HG03378 (cell line): ENCODE measurements at regions not wholly inside any gene's neighbourhood (a gene's known extent, or its start where the extent isn't known, plus 50 kb on each side); places are given as distances from the start of the nearest gene placed in this dataset.
"Not testable (repeated sequence)": the region's sequence is repeated elsewhere in the genome, so short reads cannot be mapped to it uniquely, and the experiment has no call there.

Experiments
- ATAC-seq: cut with Tn5 transposase; IDR thresholded peaks from one replicate; pipeline ENCODE4 v1.9.1; 2021; ENCODE audit warnings: mild to moderate bottlenecking, moderate library complexity; ENCODE audit not compliant: unreplicated experiment

DNA sequence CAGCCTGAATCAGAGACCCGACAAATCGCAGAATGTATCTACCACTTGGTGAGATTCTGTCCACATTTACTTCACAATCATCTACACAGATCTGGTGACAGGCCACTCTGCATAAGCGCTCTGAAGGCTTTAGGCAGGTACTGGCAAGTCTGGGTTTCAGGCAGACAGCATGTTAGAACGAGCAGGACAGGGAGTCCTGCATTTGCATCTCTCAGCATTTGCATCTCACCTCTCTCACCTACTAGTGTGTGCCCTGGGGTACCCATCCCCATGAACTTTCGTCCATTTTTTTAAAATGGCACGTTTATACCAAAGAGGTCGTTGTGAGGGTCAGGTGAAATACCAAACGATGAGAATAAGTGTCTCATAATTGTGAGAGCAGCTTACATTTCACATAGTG is 108.2 kb downstream of the SPATA31A1 start:
- ATAC-seq, result peak; percentile 34

DNA sequence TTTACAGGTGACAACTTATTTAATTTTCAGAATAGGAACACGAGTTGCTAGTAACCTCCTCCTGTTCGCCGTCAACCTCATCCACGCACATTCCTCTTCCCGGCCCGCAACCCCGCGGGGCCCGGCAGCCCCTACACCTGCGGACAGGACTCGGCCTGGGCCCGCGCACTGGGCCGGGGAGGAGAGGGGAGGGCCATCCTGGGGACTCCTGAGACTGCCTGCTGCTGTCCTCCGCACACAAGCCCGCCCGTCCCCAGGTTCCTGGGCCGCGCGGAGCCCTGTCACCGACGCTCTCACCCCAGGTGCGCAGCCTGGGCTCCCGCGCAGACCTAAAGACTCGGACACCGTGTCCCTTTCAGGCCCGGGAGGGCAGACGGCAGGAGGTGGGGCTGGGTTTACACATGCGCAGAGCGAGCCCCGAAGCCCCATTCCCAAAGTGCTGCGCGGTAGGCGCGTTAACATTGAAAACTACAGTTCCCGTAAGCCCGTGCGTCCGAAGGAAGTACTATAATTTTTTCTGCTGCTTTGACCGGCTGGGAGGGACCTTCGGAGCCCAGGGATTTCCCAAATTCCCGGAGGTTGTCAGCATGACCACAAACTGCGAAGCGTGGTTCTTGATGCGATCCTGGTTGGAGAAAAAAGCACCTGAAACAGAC is 108.8 kb downstream of the SPATA31A1 start:
- ATAC-seq, result peak; percentile 97

DNA sequence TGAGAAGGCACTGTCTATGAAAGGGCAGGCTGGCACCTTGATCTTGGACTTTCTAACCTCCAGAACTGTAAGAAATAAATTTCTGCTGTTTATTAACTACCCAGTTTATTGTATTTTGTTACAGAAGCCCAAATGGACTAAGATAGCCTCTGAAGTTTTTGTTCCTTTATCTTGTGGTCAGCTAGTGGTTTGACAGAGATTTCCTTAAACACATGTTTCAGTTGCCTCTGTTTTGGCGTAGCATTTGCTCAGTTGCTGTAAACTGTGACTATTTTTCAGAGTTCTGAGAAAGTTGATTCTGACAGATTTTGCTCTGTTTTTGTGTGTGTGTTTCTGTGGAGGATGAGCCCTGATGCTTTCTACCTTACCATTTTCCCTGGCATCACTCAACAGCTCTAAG is 119.0 kb downstream of the SPATA31A1 start:
- ATAC-seq, result peak; percentile 99

GRCh38 chr9:39483073-39483472 is 127.6 kb downstream of the SPATA31A1 start:
- ATAC-seq, result not testable (repeated sequence)

DNA sequence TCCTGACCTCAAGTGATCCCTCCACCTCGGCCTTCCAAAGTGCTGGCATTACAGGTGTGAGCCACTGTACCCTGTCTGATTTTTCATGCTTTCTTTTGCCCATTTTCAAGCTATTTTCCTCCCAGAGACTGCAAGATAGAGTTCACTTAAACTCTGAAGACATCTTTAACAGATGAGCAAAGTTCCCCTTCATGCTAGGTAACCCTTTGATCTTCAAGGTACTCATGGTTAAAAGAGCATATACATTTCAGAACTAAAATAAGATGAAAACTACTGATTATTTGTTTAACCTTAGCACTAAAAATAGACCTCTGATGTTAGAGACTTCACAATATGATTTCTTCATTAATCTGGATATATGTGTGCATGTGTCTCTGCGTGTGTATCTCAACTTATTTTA is 128.4 kb downstream of the SPATA31A1 start:
- ATAC-seq, result peak; percentile 6

GRCh38 chr9:39484292-39484691 is 128.8 kb downstream of the SPATA31A1 start:
- peak; percentile 80 for ATAC-seq

GRCh38 chr9:39487477-39487876 is 132.0 kb downstream of the SPATA31A1 start:
- ATAC-seq, result not testable (repeated sequence)

GRCh38 chr9:39496248-39496647 is 140.8 kb downstream of the SPATA31A1 start:
- ATAC-seq, result not testable (repeated sequence)

- not testable (repeated sequence) for ATAC-seq
These were observed 147.7 kb downstream of the SPATA31A1 start for GRCh38 chr9:39503178-39503577.

- ATAC-seq, result not testable (repeated sequence)
These were observed 172.0 kb downstream of the SPATA31A1 start for GRCh38 chr9:39527387-39528029.

GRCh38 chr9:39532597-39532996 is 177.1 kb downstream of the SPATA31A1 start:
- not testable (repeated sequence) for ATAC-seq

DNA sequence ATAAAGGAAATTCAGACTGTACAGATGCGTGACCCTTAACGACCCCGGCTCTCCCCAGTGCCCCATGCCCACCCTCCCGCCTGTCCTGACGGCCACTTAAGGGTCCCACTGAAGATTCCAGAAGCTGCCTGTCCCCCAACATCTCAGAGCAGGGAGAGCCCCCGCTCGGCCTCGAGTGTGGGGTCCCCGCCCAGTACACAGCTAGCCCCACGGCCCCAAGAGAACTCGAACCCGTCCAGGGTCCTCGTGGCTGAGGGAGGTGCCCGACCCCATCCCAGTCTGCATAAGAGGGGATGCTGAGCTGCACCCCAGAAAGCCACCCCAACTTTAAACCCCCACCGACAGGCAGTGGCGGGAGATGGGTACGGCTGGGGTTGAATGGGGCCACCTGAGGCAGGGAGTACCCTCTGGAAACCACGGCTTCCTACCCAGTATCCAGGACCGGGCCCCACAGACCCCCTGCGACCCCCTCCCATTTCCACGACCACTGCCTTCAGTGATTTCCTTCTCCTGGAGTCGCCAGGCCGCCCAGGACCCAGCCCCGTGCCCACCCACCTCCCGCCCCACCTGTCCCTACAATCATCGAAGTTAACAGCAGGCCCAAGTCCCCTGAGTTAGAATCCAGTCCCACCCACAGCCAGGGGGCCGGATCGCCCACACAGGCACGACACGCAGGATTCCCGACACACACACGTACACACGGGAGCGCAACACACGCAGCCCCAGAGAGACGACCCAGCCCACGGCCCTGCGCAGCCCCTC is 177.7 kb downstream of the SPATA31A1 start:
- ATAC-seq, result not testable (repeated sequence)

- ATAC-seq, result not testable (repeated sequence)
These were observed 178.5 kb downstream of the SPATA31A1 start for GRCh38 chr9:39533763-39534548.

- not testable (repeated sequence) for ATAC-seq
These were observed 179.4 kb downstream of the SPATA31A1 start for GRCh38 chr9:39534897-39535296.

DNA sequence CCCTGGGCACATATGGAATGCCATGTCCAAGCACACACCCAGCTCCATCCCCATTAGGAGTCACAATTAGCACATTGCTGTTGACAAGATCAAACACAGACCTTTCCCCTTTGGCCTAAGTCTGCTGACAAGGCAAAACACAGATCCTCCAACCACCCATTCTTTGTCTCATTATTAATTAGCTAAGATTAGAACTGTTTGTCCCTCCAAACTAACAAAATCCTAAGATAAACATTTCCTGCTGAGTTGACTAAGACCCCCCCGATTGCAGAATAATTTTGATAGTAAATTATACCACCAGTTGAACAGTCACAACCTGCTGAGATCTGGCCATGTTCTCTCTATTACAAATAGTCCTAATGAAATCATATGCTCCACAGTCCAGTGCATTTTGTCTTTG is 186.7 kb downstream of the SPATA31A1 start:
- ATAC-seq, result not testable (repeated sequence)

- ATAC-seq, result not testable (repeated sequence)
These were observed 189.6 kb downstream of the SPATA31A1 start for GRCh38 chr9:39545079-39545478.

- ATAC-seq, result not testable (repeated sequence)
These were observed 195.1 kb downstream of the SPATA31A1 start for GRCh38 chr9:39550573-39550972.

DNA sequence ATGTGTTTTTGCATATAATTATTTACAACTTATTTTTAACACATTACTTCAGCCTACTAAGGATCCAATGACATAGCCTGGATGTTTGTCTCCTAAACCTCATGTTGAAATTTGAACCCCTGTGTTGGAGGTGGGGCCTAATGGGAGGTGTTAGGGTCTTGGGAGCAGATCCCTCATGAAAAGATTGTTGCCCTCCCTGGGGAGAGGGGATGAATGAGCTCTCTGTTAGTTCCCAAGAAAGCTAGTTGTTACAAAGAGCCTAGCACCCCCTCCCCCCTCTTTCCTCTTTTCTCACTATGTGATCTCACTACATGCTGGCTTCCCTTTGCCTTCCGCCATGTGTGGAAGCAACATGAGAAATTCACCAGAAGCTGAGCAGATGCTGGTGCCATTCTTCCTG is 196.1 kb downstream of the SPATA31A1 start:
- not testable (repeated sequence) for ATAC-seq

DNA sequence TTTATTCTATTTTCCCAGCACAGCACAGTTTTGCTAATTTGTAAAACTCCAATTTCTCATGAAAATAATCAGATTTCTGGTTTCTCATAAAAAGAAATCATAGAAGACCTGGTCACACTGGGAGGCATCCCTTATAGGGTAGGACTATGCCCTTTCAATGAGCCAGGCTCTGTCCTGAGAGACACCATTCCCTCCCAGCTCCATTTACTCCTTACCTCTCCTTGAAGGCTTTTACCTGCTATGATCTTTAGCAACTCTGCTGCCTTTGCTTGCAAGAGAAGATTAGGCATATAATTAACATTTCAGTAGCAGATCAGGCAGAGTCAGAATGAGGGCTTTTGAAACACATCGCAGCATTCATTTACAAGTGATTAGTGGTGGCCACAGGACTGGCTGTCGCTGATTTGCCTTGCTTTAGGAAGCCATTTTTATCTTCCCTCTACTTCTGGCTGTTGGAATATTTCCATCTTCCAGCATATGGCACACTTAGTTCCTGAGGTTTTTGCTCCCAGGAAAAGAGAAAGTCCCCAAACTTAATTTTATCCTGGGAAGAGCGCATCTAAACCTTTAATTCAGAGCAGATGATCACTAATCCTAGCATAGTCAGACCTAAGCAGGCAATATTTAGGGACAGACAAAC is 196.9 kb downstream of the SPATA31A1 start:
- ATAC-seq, result not testable (repeated sequence)

DNA sequence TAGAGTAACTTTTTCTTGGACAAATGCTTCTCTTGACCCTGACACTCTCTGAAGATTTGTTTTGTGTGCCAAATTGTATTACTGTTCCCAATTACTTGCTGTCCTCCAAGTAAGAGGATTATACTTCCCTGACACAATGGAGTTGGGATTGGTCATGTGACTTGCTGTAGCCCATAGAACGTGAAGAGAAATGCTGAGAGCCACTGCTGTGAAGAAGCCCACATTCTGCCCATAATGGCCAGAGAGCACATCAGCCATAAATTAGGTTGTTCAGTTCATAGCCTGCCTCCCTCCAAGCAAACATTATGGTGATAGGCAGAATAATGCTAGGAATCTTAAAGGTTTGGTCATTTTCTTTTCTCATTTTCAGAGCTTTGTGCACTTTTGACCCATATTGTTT is 198.9 kb downstream of the SPATA31A1 start:
- ATAC-seq, result not testable (repeated sequence)
